GM06990 (cell line): ENCODE measurements at regions not wholly inside any gene's neighbourhood (a gene's known extent, or its start where the extent isn't known, plus 50 kb on each side); places are given as distances from the start of the nearest gene placed in this dataset.

Experiments used
- DNase-seq: peaks from one replicate; pipeline ENCODE4 v3.0.0-alpha.2; 2011; ENCODE audit not compliant: insufficient read length; ENCODE audit errors: extremely low read depth
- H3K27me3 ChIP-seq: replicated peaks from 2 replicates; pipeline ENCODE4 v1.6.0; 2011; ENCODE audit warnings: low read length; ENCODE audit not compliant: control insufficient read depth, insufficient read depth
- H3K36me3 ChIP-seq: 2 replicates; pipeline ENCODE4 v1.5.1; 2011; ENCODE audit warnings: low read length; ENCODE audit not compliant: control insufficient read depth, insufficient read depth
- H3K4me3 ChIP-seq: replicated peaks from 2 replicates; pipeline ENCODE4 v1.5.1; 2011; ENCODE audit warnings: low read depth, mild to moderate bottlenecking, control low read depth, low read length
- TF ChIP-seq, protein P1 (sequence below): IDR thresholded peaks from 2 replicates; pipeline ENCODE4 v1.5.1; 2011; ENCODE audit warnings: low read length, control low read depth, mild to moderate bottlenecking, inconsistent platforms; ENCODE audit not compliant: insufficient read depth, poor library complexity, severe bottlenecking

DNA sequence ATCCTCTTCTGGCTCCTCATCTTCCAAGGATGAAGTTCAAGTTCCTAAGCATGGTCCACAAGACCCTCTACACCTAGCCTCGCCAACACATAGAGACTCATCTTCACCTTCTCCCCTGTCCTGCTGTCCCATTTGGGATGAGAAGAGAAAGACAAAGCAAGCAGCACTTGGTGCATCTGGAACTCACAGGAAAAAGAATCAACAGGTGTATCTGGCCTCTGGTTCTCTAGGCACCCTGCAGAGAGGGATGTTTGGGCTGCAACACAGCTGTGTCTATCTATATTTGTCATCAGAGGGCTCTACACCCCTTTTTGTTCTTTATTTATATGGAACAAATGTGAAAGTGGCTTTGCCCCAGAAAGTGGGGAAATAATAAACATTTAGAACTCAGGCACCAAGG lies 82.1 kb upstream of the GALNT18 start:
- no peak overlapping the region for H3K4me3 ChIP-seq
- H3K27me3 ChIP-seq = no peaks in the 10 kb centered on the region; the same call in 1 of the 2 replicates
- no peak for DNase-seq
- no peaks in the 10 kb centered on the region for H3K36me3 ChIP-seq
- TF ChIP-seq, protein P1, sequence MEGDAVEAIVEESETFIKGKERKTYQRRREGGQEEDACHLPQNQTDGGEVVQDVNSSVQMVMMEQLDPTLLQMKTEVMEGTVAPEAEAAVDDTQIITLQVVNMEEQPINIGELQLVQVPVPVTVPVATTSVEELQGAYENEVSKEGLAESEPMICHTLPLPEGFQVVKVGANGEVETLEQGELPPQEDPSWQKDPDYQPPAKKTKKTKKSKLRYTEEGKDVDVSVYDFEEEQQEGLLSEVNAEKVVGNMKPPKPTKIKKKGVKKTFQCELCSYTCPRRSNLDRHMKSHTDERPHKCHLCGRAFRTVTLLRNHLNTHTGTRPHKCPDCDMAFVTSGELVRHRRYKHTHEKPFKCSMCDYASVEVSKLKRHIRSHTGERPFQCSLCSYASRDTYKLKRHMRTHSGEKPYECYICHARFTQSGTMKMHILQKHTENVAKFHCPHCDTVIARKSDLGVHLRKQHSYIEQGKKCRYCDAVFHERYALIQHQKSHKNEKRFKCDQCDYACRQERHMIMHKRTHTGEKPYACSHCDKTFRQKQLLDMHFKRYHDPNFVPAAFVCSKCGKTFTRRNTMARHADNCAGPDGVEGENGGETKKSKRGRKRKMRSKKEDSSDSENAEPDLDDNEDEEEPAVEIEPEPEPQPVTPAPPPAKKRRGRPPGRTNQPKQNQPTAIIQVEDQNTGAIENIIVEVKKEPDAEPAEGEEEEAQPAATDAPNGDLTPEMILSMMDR = no peak

DNA sequence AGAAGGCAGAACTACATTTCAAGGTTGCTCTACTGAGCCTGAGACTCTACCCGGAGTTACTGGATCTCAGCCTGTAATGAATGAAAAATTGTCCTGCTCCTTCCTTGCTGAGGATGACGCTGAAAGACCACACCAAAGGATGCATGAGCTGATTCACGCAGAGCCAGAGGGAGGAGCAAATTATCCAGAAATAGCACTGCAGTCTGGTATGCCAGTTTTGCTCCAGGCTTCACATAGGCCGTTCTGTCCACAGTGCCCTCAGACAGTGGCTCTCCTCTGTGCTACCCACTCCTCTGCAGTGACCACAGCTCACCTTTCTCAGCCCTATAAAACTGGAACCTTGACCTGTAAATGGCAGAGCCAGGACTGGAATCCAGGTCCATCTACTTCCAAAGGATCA lies 79.3 kb upstream of the GALNT18 start:
- no peak for DNase-seq
- no peak overlapping the region for H3K4me3 ChIP-seq
- no peaks in the 10 kb centered on the region; the same call in 1 of the 2 replicates for H3K27me3 ChIP-seq
- TF ChIP-seq, protein P1 = no peak
- no peaks in the 10 kb centered on the region for H3K36me3 ChIP-seq

DNA sequence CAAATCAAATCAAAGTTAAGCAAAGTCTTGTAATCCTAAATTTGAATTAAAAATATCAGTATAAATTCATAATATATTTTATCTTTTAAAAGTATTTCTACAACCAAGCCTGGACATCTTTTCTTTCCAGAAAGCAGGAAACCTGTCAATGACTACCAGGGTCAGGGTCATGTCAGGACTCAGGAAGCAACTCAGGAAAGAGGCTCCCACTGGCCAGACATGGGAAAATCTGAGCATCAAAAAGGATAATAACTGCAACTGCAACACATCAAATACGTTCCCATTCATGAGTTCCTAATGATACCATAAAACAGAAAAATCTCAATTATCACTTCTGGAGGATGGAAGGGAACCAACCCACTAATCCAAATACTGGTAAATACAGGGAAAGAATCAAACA lies 76.0 kb upstream of the GALNT18 start:
- TF ChIP-seq, protein P1 = no peak
- Histone ChIP-seq H3K36me3 (no peaks in the 10 kb centered on the region), H3K4me3 (no peak overlapping the region), H3K27me3 (no peaks in the 10 kb centered on the region; the same call in 1 of the 2 replicates)
- DNase-seq = no peak

DNA sequence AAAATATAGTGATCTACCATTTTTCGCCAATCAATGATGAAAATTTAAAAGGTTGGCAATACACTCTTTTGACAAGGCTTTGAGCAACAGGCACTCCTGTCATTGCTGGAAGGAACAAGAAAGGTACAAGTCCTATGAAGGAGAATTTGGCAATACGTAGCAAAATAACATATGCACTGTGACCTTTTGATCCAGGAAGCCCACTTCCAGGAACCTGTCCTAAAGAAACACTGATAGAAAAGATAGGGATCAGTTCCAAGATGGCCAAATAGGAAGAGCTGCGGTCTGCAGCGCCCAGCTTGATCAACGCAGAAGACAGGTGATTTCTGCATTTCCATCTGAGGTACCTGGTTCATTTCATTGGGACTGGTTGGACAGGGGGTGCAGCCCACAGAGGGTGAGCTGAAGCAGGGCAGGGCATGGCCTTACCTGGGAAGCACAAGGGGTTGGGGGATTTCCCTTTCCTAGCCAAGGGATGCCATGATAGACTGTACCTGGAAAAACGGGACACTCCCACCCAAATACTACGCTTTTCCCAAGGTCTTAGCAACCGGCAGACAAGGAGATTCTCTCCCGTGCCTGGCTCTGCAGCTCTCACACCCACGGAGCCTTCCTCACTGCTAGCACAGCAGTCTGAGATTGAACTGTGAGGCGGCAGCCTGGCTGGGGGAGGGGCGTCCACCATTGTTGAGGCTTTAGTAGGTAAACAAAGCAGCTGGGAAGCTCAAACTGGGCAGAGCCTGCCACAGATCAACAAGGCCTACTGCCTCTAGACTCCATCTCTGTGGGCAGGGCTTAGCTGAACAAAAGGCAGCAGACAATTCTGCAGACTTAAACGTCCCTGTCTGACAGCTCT lies 69.7 kb upstream of the GALNT18 start:
- Histone ChIP-seq H3K4me3 (no peak overlapping the region), H3K27me3 (no peaks in the 10 kb centered on the region), H3K36me3 (no peaks in the 10 kb centered on the region)
- DNase-seq = no peak
- TF ChIP-seq, protein P1 = no peak

DNA sequence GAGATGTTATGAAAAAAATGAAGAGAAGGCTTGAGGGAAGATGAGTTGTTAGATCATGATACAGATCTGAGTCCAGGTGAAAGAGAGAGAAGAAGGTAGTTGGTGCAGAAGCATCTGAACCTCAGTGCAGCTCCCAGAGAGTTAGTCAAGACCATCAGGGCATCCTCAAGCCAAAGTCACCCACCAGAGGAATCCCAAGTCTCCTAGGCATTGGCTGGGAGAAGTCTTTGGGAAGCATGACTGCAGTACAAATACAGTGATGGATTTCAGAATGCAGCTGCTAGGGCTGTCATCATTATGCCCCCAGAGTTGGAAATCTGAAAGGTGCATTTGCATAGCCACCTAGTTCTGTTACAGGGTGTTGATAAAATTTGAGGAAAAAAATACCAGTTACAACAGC lies 59.7 kb upstream of the GALNT18 start:
- no peak for DNase-seq
- H3K27me3 ChIP-seq = no peaks in the 10 kb centered on the region; the same call in 1 of the 2 replicates
- H3K4me3 ChIP-seq = no peak overlapping the region
- no peaks in the 10 kb centered on the region for H3K36me3 ChIP-seq
- TF ChIP-seq, protein P1 = no peak
